CD8-positive, alpha-beta memory T cell (primary cell): ENCODE measurements at regions not wholly inside any gene's neighbourhood (a gene's known extent, or its start where the extent isn't known, plus 50 kb on each side); places are given as distances from the start of the nearest gene placed in this dataset.
A peak's percentile ranks its signal among the peaks of the same experiment; 100 is the strongest.
"Not testable (repeated sequence)": the region's sequence is repeated elsewhere in the genome, so short reads cannot be mapped to it uniquely, and the experiment has no call there.

Experiments
- CTCF ChIA-PET: fragments of 350-600 bp; sonication (Branson Sonifier 250); formaldehyde crosslinking; loops from one replicate; lab custom pipeline; 2021; ENCODE audit warnings: antibody characterized with exemption; lab: Charles Lee
- POLR2A ChIA-PET: fragments of 350-600 bp; sonication (Branson Sonifier 250); formaldehyde crosslinking; loops from one replicate; lab custom pipeline; 2021; ENCODE audit warnings: antibody characterized with exemption; lab: Charles Lee
- DNase-seq, 5 donors: peaks; one replicate each; pipeline versions ENCODE4 v3.0.0 to v3.0.0-alpha.2; 2020 to 2022; ENCODE audit warnings: mixed read lengths in 1 of 5
- H3K27ac ChIP-seq: one replicate; pipeline ENCODE4 v1.7.0; 2013; ENCODE audit warnings: low read depth, mild to moderate bottlenecking, low read length, moderate library complexity
- H3K27me3 ChIP-seq: 2 replicates; pipeline ENCODE4 v1.7.0; 2013; ENCODE audit warnings: low read length, mild to moderate bottlenecking; ENCODE audit not compliant: insufficient read depth, poor library complexity, severe bottlenecking
- H3K36me3 ChIP-seq: 2 replicates; pipeline ENCODE4 v1.7.0; 2013; ENCODE audit warnings: mild to moderate bottlenecking, low read length, moderate library complexity; ENCODE audit not compliant: insufficient read depth
- H3K4me1 ChIP-seq: 2 replicates; pipeline ENCODE4 v1.7.0; 2013; ENCODE audit warnings: mild to moderate bottlenecking, low read length, moderate library complexity; ENCODE audit not compliant: insufficient read depth
- H3K4me3 ChIP-seq: 2 replicates; pipeline ENCODE4 v1.7.0; 2013; ENCODE audit warnings: mild to moderate bottlenecking, low read length
- H3K9me3 ChIP-seq: 2 replicates; pipeline ENCODE4 v1.7.0; 2013; ENCODE audit warnings: mild to moderate bottlenecking, low read length
- H3K27ac Mint-ChIP-seq, 8 donors: one replicate each; pipeline ENCODE4 v1.8.0; 2020 to 2021; ENCODE audit warnings: mixed read lengths in 8 of 8, mild to moderate bottlenecking in 6 of 8, inconsistent platforms in 3 of 8, moderate library complexity in 3 of 8
- H3K27me3 Mint-ChIP-seq, 2 donors: one replicate each; pipeline ENCODE4 v1.8.0; 2020 to 2021; ENCODE audit warnings: mixed read lengths in 2 of 2, mild to moderate bottlenecking in 1 of 2, moderate library complexity in 1 of 2
- H3K36me3 Mint-ChIP-seq, 3 donors: one replicate each; pipeline ENCODE4 v1.8.0; 2020 to 2021; ENCODE audit warnings: mixed read lengths in 3 of 3, inconsistent platforms in 1 of 3, mild to moderate bottlenecking in 1 of 3
- H3K4me1 Mint-ChIP-seq, 3 donors: one replicate each; pipeline ENCODE4 v1.8.0; 2020 to 2021; ENCODE audit warnings: mixed read lengths in 3 of 3, inconsistent platforms in 1 of 3, mild to moderate bottlenecking in 1 of 3
- H3K4me3 Mint-ChIP-seq, 7 donors: one replicate each; pipeline ENCODE4 v1.8.0; 2020 to 2021; ENCODE audit warnings: mixed read lengths in 7 of 7, mild to moderate bottlenecking in 6 of 7, moderate library complexity in 4 of 7, inconsistent platforms in 2 of 7
- H3K9me3 Mint-ChIP-seq, 5 donors: one replicate each; pipeline ENCODE4 v1.8.0; 2020 to 2022; ENCODE audit warnings: mixed read lengths in 5 of 5, mild to moderate bottlenecking in 3 of 5, moderate library complexity in 2 of 5, inconsistent platforms in 1 of 5

GRCh38 chr5:54793468-54794134, 191.8 kb downstream of the ESM1 start:
- no peak overlapping the region for H3K4me3 Mint-ChIP-seq
- no peak for DNase-seq
- Histone ChIP-seq H3K4me1 (peaks cover 7% of the 10 kb centered on the region), H3K36me3 (no peaks in the 10 kb centered on the region), H3K4me3 (no peak overlapping the region), H3K27ac (no peak overlapping the region), H3K27me3 (no peaks in the 10 kb centered on the region), H3K9me3 (no peaks in the 10 kb centered on the region)
- ChIA-PET POLR2A (no interaction called here), CTCF (interaction anchor here (1.1 kb wide), 1 partner anchor 9 kb away, joined by 3 read pairs; no protein-coding TSS in a partner anchor)
- H3K27me3 Mint-ChIP-seq: peaks cover 4 to 5% of the 10 kb centered on the region in 2 donors
- H3K4me1 Mint-ChIP-seq: peaks cover 10 to 17% (median 10%) of the 10 kb centered on the region in 3 donors
- peaks cover 0 to 5% (median 3%) of the 10 kb centered on the region in 3 donors for H3K36me3 Mint-ChIP-seq
- peak overlapping the region in 1 of 8 donors; percentile 59 for H3K27ac Mint-ChIP-seq
- no peaks in the 10 kb centered on the region for H3K9me3 Mint-ChIP-seq

GRCh38 chr5:54792611-54793404, 192.6 kb downstream of the ESM1 start:
- Histone ChIP-seq H3K4me3 (no peak overlapping the region), H3K27ac (no peak overlapping the region), H3K36me3 (no peaks in the 10 kb centered on the region), H3K27me3 (no peaks in the 10 kb centered on the region), H3K4me1 (peaks cover 7% of the 10 kb centered on the region), H3K9me3 (no peaks in the 10 kb centered on the region)
- Mint-ChIP-seq H3K4me1 (peaks cover 10 to 17% (median 10%) of the 10 kb centered on the region in 3 donors), H3K4me3 (no peak overlapping the region), H3K9me3 (no peaks in the 10 kb centered on the region), H3K36me3 (peaks cover 0 to 5% (median 2%) of the 10 kb centered on the region in 3 donors), H3K27ac (no peak overlapping the region), H3K27me3 (peaks cover 4 to 5% of the 10 kb centered on the region in 2 donors)
- no peak for DNase-seq
- ChIA-PET POLR2A (no interaction called here), CTCF (interaction anchor here (1.1 kb wide), 1 partner anchor 10 kb away, joined by 3 read pairs; no protein-coding TSS in a partner anchor)

GRCh38 chr5:54787910-54788309, 197.5 kb downstream of the ESM1 start:
- H3K27me3 Mint-ChIP-seq, POLR2A ChIA-PET, CTCF ChIA-PET, H3K4me3 ChIP-seq, H3K27ac ChIP-seq, H3K9me3 ChIP-seq, H3K9me3 Mint-ChIP-seq, H3K27me3 ChIP-seq, H3K27ac Mint-ChIP-seq, H3K4me3 Mint-ChIP-seq, H3K4me1 ChIP-seq, H3K36me3 ChIP-seq, H3K4me1 Mint-ChIP-seq, H3K36me3 Mint-ChIP-seq, DNase-seq: not testable (repeated sequence)

- peaks cover 0 to 7% of the 10 kb centered on the region in 2 donors for H3K27me3 Mint-ChIP-seq
- H3K27ac ChIP-seq: no peak overlapping the region
- H3K4me3 ChIP-seq: no peak overlapping the region
- peak in 1 of 5 donors; percentile 2 for DNase-seq
- no peaks in the 10 kb centered on the region for H3K4me1 Mint-ChIP-seq
- no peak overlapping the region for H3K4me3 Mint-ChIP-seq
- H3K9me3 Mint-ChIP-seq: peaks cover 0 to 6% (median 5%) of the 10 kb centered on the region in 5 donors
- CTCF ChIA-PET: no interaction called here
- no peaks in the 10 kb centered on the region for H3K9me3 ChIP-seq
- peaks cover 0 to 7% (median under 1%) of the 10 kb centered on the region in 3 donors for H3K36me3 Mint-ChIP-seq
- POLR2A ChIA-PET: no interaction called here
- H3K4me1 ChIP-seq: no peaks in the 10 kb centered on the region
- H3K27me3 ChIP-seq: no peaks in the 10 kb centered on the region
- H3K36me3 ChIP-seq: no peaks in the 10 kb centered on the region
- peak overlapping the region in 2 of 8 donors; percentile 6 to 14 for H3K27ac Mint-ChIP-seq
These were observed 199.4 kb downstream of the ESM1 start for GRCh38 chr5:54785729-54786591.

- no peaks in the 10 kb centered on the region for H3K4me1 ChIP-seq
- H3K36me3 ChIP-seq: no peaks in the 10 kb centered on the region
- Mint-ChIP-seq H3K4me3 (no peak overlapping the region), H3K9me3 (peaks cover 0 to 6% (median 5%) of the 10 kb centered on the region in 5 donors), H3K36me3 (peaks cover 0 to 10% (median 1%) of the 10 kb centered on the region in 3 donors), H3K27me3 (peaks cover 2 to 24% of the 10 kb centered on the region in 2 donors), H3K4me1 (no peaks in the 10 kb centered on the region), H3K27ac (no peak overlapping the region)
- DNase-seq: no peak
- no peak overlapping the region for H3K4me3 ChIP-seq
- ChIA-PET CTCF (no interaction called here), POLR2A (interaction anchor here (0.7 kb wide), 1 partner anchor 54 kb away, joined by 3 read pairs; no protein-coding TSS in a partner anchor)
- H3K9me3 ChIP-seq: no peaks in the 10 kb centered on the region
- peaks cover 3% of the 10 kb centered on the region for H3K27me3 ChIP-seq
- no peak overlapping the region for H3K27ac ChIP-seq
These were observed 206.6 kb downstream of the ESM1 start for GRCh38 chr5:54778783-54779182.

GRCh38 chr5:54775645-54776044, 209.7 kb downstream of the ESM1 start:
- Histone ChIP-seq H3K27ac (no peak overlapping the region), H3K9me3 (no peaks in the 10 kb centered on the region), H3K4me1 (no peaks in the 10 kb centered on the region), H3K27me3 (peaks cover 3% of the 10 kb centered on the region), H3K4me3 (no peak overlapping the region), H3K36me3 (no peaks in the 10 kb centered on the region)
- peaks cover 0 to 24% of the 10 kb centered on the region in 2 donors for H3K27me3 Mint-ChIP-seq
- ChIA-PET POLR2A (no interaction called here), CTCF (no interaction called here)
- peaks cover 0 to 4% (median 1%) of the 10 kb centered on the region in 3 donors for H3K36me3 Mint-ChIP-seq
- no peak for DNase-seq
- H3K4me3 Mint-ChIP-seq: no peak overlapping the region
- no peaks in the 10 kb centered on the region for H3K9me3 Mint-ChIP-seq
- H3K4me1 Mint-ChIP-seq: no peaks in the 10 kb centered on the region
- H3K27ac Mint-ChIP-seq: peak overlapping the region in 1 of 8 donors; percentile 26

- ChIA-PET POLR2A (no interaction called here), CTCF (no interaction called here)
- Histone ChIP-seq H3K36me3 (no peaks in the 10 kb centered on the region), H3K4me3 (no peak overlapping the region), H3K27ac (no peak overlapping the region), H3K9me3 (no peaks in the 10 kb centered on the region), H3K4me1 (no peaks in the 10 kb centered on the region), H3K27me3 (peaks cover 3% of the 10 kb centered on the region)
- H3K4me1 Mint-ChIP-seq: no peaks in the 10 kb centered on the region
- peaks cover 0 to 1% (median 0%) of the 10 kb centered on the region in 3 donors for H3K36me3 Mint-ChIP-seq
- H3K4me3 Mint-ChIP-seq: no peak overlapping the region
- no peak for DNase-seq
- H3K9me3 Mint-ChIP-seq: no peaks in the 10 kb centered on the region
- peaks cover 0 to 24% of the 10 kb centered on the region in 2 donors for H3K27me3 Mint-ChIP-seq
- H3K27ac Mint-ChIP-seq: no peak overlapping the region
These were observed 210.9 kb downstream of the ESM1 start for GRCh38 chr5:54774281-54775170.
